K562 (cell line): ENCODE measurements at regions not wholly inside any gene's neighbourhood (a gene's known extent, or its start where the extent isn't known, plus 50 kb on each side); places are given as distances from the start of the nearest gene placed in this dataset.

ENCODE experiments used
- YY1 ChIP-seq, 3 experiments: IDR thresholded peaks; 2 replicates each; pipeline ENCODE4 v1.6.1; 2011; ENCODE audit warnings: low read length in 2 of 3, mild to moderate bottlenecking in 2 of 3, moderate library complexity in 2 of 3, borderline replicate concordance in 1 of 3, control low read depth in 1 of 3, low read depth in 1 of 3; ENCODE audit not compliant: insufficient read depth in 3 of 3, insufficient replicate concordance in 2 of 3, control insufficient read depth in 1 of 3, insufficient read length in 1 of 3; ENCODE audit errors: extremely low read depth in 1 of 3
- ZFP1 ChIP-seq: fragments of 450-650 bp; formaldehyde crosslinking; IDR thresholded peaks from 2 replicates; pipeline ENCODE4 v1.4.0; 2020; ENCODE audit warnings: mild to moderate bottlenecking, mixed read lengths
- ZNF217 ChIP-seq: sonication (generic); formaldehyde crosslinking; IDR thresholded peaks from 2 replicates; pipeline ENCODE4 v1.8.0; 2022; ENCODE audit warnings: mild to moderate bottlenecking, missing genetic modification reagents
- TF ChIP-seq, protein P1 (sequence below): sonication (generic); formaldehyde crosslinking; IDR thresholded peaks from 2 replicates; pipeline ENCODE4 v1.8.1; 2022; ENCODE audit warnings: missing genetic modification reagents

- TF ChIP-seq, protein P1, sequence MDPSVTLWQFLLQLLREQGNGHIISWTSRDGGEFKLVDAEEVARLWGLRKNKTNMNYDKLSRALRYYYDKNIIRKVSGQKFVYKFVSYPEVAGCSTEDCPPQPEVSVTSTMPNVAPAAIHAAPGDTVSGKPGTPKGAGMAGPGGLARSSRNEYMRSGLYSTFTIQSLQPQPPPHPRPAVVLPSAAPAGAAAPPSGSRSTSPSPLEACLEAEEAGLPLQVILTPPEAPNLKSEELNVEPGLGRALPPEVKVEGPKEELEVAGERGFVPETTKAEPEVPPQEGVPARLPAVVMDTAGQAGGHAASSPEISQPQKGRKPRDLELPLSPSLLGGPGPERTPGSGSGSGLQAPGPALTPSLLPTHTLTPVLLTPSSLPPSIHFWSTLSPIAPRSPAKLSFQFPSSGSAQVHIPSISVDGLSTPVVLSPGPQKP, result no peak
- TF ChIP-seq YY1 (IDR thresholded peaks at IDR 0.05; ENCODE audit: borderline replicate concordance in 1 of 3, control insufficient read depth in 1 of 3, extremely low read depth in 1 of 3, insufficient read depth in 3 of 3, insufficient read length in 1 of 3, insufficient replicate concordance in 2 of 3, low read depth in 1 of 3, low read length in 2 of 3), result no peak
- TF ChIP-seq ZFP1 (CRISPR knock-in tag), result no peak
- no peak for TF ChIP-seq ZNF217
Observed at GRCh38 chr14:98910061-98910460, 361.9 kb downstream of the BCL11B start.
